Activated T-helper 2 cell treated with anti-CD3 and anti-CD28 coated beads, Interferon-gamma antibody, Interleukin-2, Interleukin-4, amounts not matched to agents 10 μg/mL and 5 μg/mL and 100 μg/mL, durations not matched to agents 14 hours and 24 hours and 36 hours (primary cell): ENCODE measurements at regions not wholly inside any gene's neighbourhood (a gene's known extent, or its start where the extent isn't known, plus 50 kb on each side); places are given as distances from the start of the nearest gene placed in this dataset.

Experiments
- DNase-seq: peaks from one replicate; pipeline ENCODE4 v3.0.0; 2021; ENCODE audit warnings: low spot score
- H3K27ac Mint-ChIP-seq: one replicate; pipeline ENCODE4 v1.8.0; 2021; ENCODE audit warnings: mixed read lengths
- H3K27me3 Mint-ChIP-seq: one replicate; pipeline ENCODE4 v1.8.0; 2021; ENCODE audit warnings: low read depth, mixed read lengths
- H3K36me3 Mint-ChIP-seq: one replicate; pipeline ENCODE4 v1.8.0; 2021; ENCODE audit warnings: low read depth, mixed read lengths
- H3K4me1 Mint-ChIP-seq: one replicate; pipeline ENCODE4 v1.8.0; 2021; ENCODE audit warnings: low read depth, mixed read lengths
- H3K4me3 Mint-ChIP-seq: one replicate; pipeline ENCODE4 v1.8.0; 2021; ENCODE audit warnings: low read depth, mild to moderate bottlenecking, moderate library complexity, mixed read lengths
- H3K9me3 Mint-ChIP-seq: one replicate; pipeline ENCODE4 v1.8.0; 2021; ENCODE audit warnings: mixed read lengths
- intact Hi-C: fragments of 100-400 bp; cut with micrococcal nuclease; formaldehyde crosslinking; loops from one replicate; pipeline ENCODE4 v1.15.1; 2023

GRCh38 chr2:41972819-41973218 lies 75.0 kb upstream of the PKDCC start:
- no peak for DNase-seq
- no peaks in the 10 kb centered on the region for H3K27me3 Mint-ChIP-seq
- no peaks in the 10 kb centered on the region for H3K36me3 Mint-ChIP-seq
- no peak overlapping the region for H3K4me3 Mint-ChIP-seq
- H3K27ac Mint-ChIP-seq = no peak overlapping the region
- intact Hi-C loops = no loop called here
- H3K4me1 Mint-ChIP-seq = no peaks in the 10 kb centered on the region
- no peaks in the 10 kb centered on the region for H3K9me3 Mint-ChIP-seq

GRCh38 chr2:41973871-41974270 lies 74.0 kb upstream of the PKDCC start:
- no peak overlapping the region for H3K4me3 Mint-ChIP-seq
- no peaks in the 10 kb centered on the region for H3K27me3 Mint-ChIP-seq
- H3K27ac Mint-ChIP-seq = no peak overlapping the region
- no peaks in the 10 kb centered on the region for H3K4me1 Mint-ChIP-seq
- no peaks in the 10 kb centered on the region for H3K36me3 Mint-ChIP-seq
- no peaks in the 10 kb centered on the region for H3K9me3 Mint-ChIP-seq
- intact Hi-C loops = no loop called here
- DNase-seq = no peak

- DNase-seq = no peak
- no peaks in the 10 kb centered on the region for H3K36me3 Mint-ChIP-seq
- intact Hi-C loops = no loop called here
- H3K9me3 Mint-ChIP-seq = no peaks in the 10 kb centered on the region
- no peak overlapping the region for H3K27ac Mint-ChIP-seq
- H3K4me3 Mint-ChIP-seq = no peak overlapping the region
- H3K4me1 Mint-ChIP-seq = no peaks in the 10 kb centered on the region
- no peaks in the 10 kb centered on the region for H3K27me3 Mint-ChIP-seq
These were observed 66.4 kb upstream of the PKDCC start for GRCh38 chr2:41981417-41981816.

- Mint-ChIP-seq H3K36me3 (no peaks in the 10 kb centered on the region), H3K9me3 (no peaks in the 10 kb centered on the region), H3K4me3 (no peak overlapping the region), H3K4me1 (peaks cover under 1% of the 10 kb centered on the region), H3K27me3 (peaks cover 11% of the 10 kb centered on the region), H3K27ac (no peak overlapping the region)
- intact Hi-C loops = no loop called here
- DNase-seq = no peak
These were observed 62.2 kb upstream of the PKDCC start for GRCh38 chr2:41985573-41986095.

GRCh38 chr2:41989501-41990180 lies 58.2 kb upstream of the PKDCC start:
- H3K4me3 Mint-ChIP-seq = no peak overlapping the region
- H3K4me1 Mint-ChIP-seq = peaks cover 2% of the 10 kb centered on the region
- peaks cover 12% of the 10 kb centered on the region for H3K27me3 Mint-ChIP-seq
- no peak overlapping the region for H3K27ac Mint-ChIP-seq
- intact Hi-C loops = no loop called here
- no peaks in the 10 kb centered on the region for H3K36me3 Mint-ChIP-seq
- no peak for DNase-seq
- no peaks in the 10 kb centered on the region for H3K9me3 Mint-ChIP-seq

GRCh38 chr2:41990245-41990644 lies 57.6 kb upstream of the PKDCC start:
- intact Hi-C loops = no loop called here
- Mint-ChIP-seq H3K36me3 (no peaks in the 10 kb centered on the region), H3K27ac (no peak overlapping the region), H3K4me1 (peaks cover 2% of the 10 kb centered on the region), H3K4me3 (no peak overlapping the region), H3K27me3 (peaks cover 12% of the 10 kb centered on the region), H3K9me3 (no peaks in the 10 kb centered on the region)
- DNase-seq = no peak

- H3K27ac Mint-ChIP-seq = no peak overlapping the region
- no peaks in the 10 kb centered on the region for H3K9me3 Mint-ChIP-seq
- peaks cover 2% of the 10 kb centered on the region for H3K4me1 Mint-ChIP-seq
- H3K27me3 Mint-ChIP-seq = peaks cover 12% of the 10 kb centered on the region
- no peak for DNase-seq
- H3K4me3 Mint-ChIP-seq = no peak overlapping the region
- H3K36me3 Mint-ChIP-seq = no peaks in the 10 kb centered on the region
- intact Hi-C loops = no loop called here
These were observed 57.1 kb upstream of the PKDCC start for GRCh38 chr2:41990688-41991087.

- H3K36me3 Mint-ChIP-seq = no peaks in the 10 kb centered on the region
- H3K27ac Mint-ChIP-seq = no peak overlapping the region
- peaks cover 12% of the 10 kb centered on the region for H3K27me3 Mint-ChIP-seq
- H3K9me3 Mint-ChIP-seq = no peaks in the 10 kb centered on the region
- intact Hi-C loops = no loop called here
- H3K4me3 Mint-ChIP-seq = no peak overlapping the region
- H3K4me1 Mint-ChIP-seq = peaks cover 2% of the 10 kb centered on the region
- no peak for DNase-seq
These were observed 55.7 kb upstream of the PKDCC start for GRCh38 chr2:41992056-41992642.

- intact Hi-C loops = no loop called here
- peaks cover 10% of the 10 kb centered on the region for H3K27me3 Mint-ChIP-seq
- H3K4me3 Mint-ChIP-seq = no peak overlapping the region
- no peak for DNase-seq
- no peaks in the 10 kb centered on the region for H3K36me3 Mint-ChIP-seq
- no peak overlapping the region for H3K27ac Mint-ChIP-seq
- no peaks in the 10 kb centered on the region for H3K9me3 Mint-ChIP-seq
- peaks cover 2% of the 10 kb centered on the region for H3K4me1 Mint-ChIP-seq
These were observed 55.0 kb upstream of the PKDCC start for GRCh38 chr2:41992671-41993434.

GRCh38 chr2:41993435-41993925 lies 54.3 kb upstream of the PKDCC start:
- peaks cover 9% of the 10 kb centered on the region for H3K27me3 Mint-ChIP-seq
- H3K4me1 Mint-ChIP-seq = peaks cover 2% of the 10 kb centered on the region
- no peak overlapping the region for H3K4me3 Mint-ChIP-seq
- no peaks in the 10 kb centered on the region for H3K36me3 Mint-ChIP-seq
- H3K9me3 Mint-ChIP-seq = no peaks in the 10 kb centered on the region
- no peak overlapping the region for H3K27ac Mint-ChIP-seq
- DNase-seq = no peak
- intact Hi-C loops = no loop called here

GRCh38 chr2:41994233-41994637 lies 53.6 kb upstream of the PKDCC start:
- no peak overlapping the region for H3K4me3 Mint-ChIP-seq
- H3K27me3 Mint-ChIP-seq = peaks cover 7% of the 10 kb centered on the region
- DNase-seq = no peak
- no peaks in the 10 kb centered on the region for H3K9me3 Mint-ChIP-seq
- H3K27ac Mint-ChIP-seq = no peak overlapping the region
- H3K36me3 Mint-ChIP-seq = no peaks in the 10 kb centered on the region
- intact Hi-C loops = no loop called here
- H3K4me1 Mint-ChIP-seq = peaks cover 2% of the 10 kb centered on the region

GRCh38 chr2:41994661-41995060 lies 53.2 kb upstream of the PKDCC start:
- Mint-ChIP-seq H3K27me3 (peaks cover 3% of the 10 kb centered on the region), H3K36me3 (no peaks in the 10 kb centered on the region), H3K27ac (no peak overlapping the region), H3K9me3 (no peaks in the 10 kb centered on the region), H3K4me1 (peaks cover 2% of the 10 kb centered on the region), H3K4me3 (no peak overlapping the region)
- DNase-seq = no peak
- intact Hi-C loops = no loop called here

GRCh38 chr2:41997561-41997960 lies 50.3 kb upstream of the PKDCC start:
- H3K4me3 Mint-ChIP-seq = no peak overlapping the region
- peaks cover 2% of the 10 kb centered on the region for H3K27me3 Mint-ChIP-seq
- no peaks in the 10 kb centered on the region for H3K4me1 Mint-ChIP-seq
- no peaks in the 10 kb centered on the region for H3K36me3 Mint-ChIP-seq
- intact Hi-C loops = no loop called here
- no peak overlapping the region for H3K27ac Mint-ChIP-seq
- DNase-seq = no peak
- no peaks in the 10 kb centered on the region for H3K9me3 Mint-ChIP-seq
